ENCODE measurements at regions not wholly inside any gene's neighbourhood (a gene's known extent, or its start where the extent isn't known, plus 50 kb on each side); places are given as distances from the start of the nearest gene placed in this dataset.

DNA sequence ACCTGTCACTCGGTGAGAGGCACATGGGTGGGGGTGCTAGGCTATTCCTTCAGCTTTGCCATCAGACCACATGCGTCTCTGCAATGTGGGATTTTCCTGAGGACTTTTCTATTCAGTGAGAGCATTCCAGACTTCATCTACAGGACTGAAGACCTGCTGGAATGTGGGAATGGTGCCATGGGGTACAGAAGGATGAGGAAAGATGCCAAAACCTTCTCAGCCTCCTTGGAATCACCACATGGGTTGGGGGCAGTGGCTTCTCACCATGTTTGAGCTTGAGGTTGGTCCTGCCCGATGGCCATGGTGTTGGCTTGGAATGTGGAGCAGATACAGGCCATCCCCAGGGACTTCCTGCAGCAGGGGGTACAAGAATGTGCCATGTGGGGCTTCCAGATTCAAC is 80.9 kb upstream of the KLF13 start:
- H3K27ac ChIP-seq (ENCODE audit: low read depth, low read length), result no peak overlapping the region
- H2AFZ ChIP-seq (ENCODE audit: low read length), result no peak overlapping the region
- H3K27me3 ChIP-seq (ENCODE audit: insufficient read depth, low read length), result peaks cover 19% of the 10 kb centered on the region
- H3K4me3 ChIP-seq (ENCODE audit: insufficient read depth, low read length), result no peak overlapping the region
- no peaks in the 10 kb centered on the region for H3K79me2 ChIP-seq (ENCODE audit: insufficient read depth, low read length)
- no peak for TF ChIP-seq CTCF (IDR thresholded peaks at IDR 0.05; ENCODE audit: extremely low read depth, low read depth, low read length)
- H3K4me1 ChIP-seq (ENCODE audit: insufficient read depth, low read length), result no peaks in the 10 kb centered on the region
- H3K36me3 ChIP-seq (ENCODE audit: insufficient read depth, low read length), result no peaks in the 10 kb centered on the region
- H3K4me2 ChIP-seq (ENCODE audit: insufficient read depth, low read length), result no peak overlapping the region
- DNase-seq (ENCODE audit: insufficient read length, low spot score, missing footprints), result peak; percentile 56
- no peaks in the 10 kb centered on the region for H4K20me1 ChIP-seq (ENCODE audit: insufficient read depth, low read length)
- H3K9me3 ChIP-seq (ENCODE audit: low read depth, low read length), result no peaks in the 10 kb centered on the region

GRCh38 chr15:31247404-31247803 is 79.2 kb upstream of the KLF13 start:
- H3K27me3 ChIP-seq (ENCODE audit: insufficient read depth, low read length), result peaks cover 26% of the 10 kb centered on the region
- no peak overlapping the region for H3K27ac ChIP-seq (ENCODE audit: low read depth, low read length)
- H3K4me2 ChIP-seq (ENCODE audit: insufficient read depth, low read length), result no peak overlapping the region
- no peaks in the 10 kb centered on the region for H3K79me2 ChIP-seq (ENCODE audit: insufficient read depth, low read length)
- H3K36me3 ChIP-seq (ENCODE audit: insufficient read depth, low read length), result no peaks in the 10 kb centered on the region
- no peak overlapping the region for H3K4me3 ChIP-seq (ENCODE audit: insufficient read depth, low read length)
- no peak overlapping the region for H2AFZ ChIP-seq (ENCODE audit: low read length)
- no peak for TF ChIP-seq CTCF (IDR thresholded peaks at IDR 0.05; ENCODE audit: extremely low read depth, low read depth, low read length)
- peak; percentile 43 for DNase-seq (ENCODE audit: insufficient read length, low spot score, missing footprints)
- H4K20me1 ChIP-seq (ENCODE audit: insufficient read depth, low read length), result no peaks in the 10 kb centered on the region
- H3K9me3 ChIP-seq (ENCODE audit: low read depth, low read length), result no peaks in the 10 kb centered on the region
- H3K4me1 ChIP-seq (ENCODE audit: insufficient read depth, low read length), result no peaks in the 10 kb centered on the region

GRCh38 chr15:31248263-31248662 is 78.4 kb upstream of the KLF13 start:
- H3K79me2 ChIP-seq (ENCODE audit: insufficient read depth, low read length), result no peaks in the 10 kb centered on the region
- no peaks in the 10 kb centered on the region for H3K9me3 ChIP-seq (ENCODE audit: low read depth, low read length)
- DNase-seq (ENCODE audit: insufficient read length, low spot score, missing footprints), result no peak
- H3K27ac ChIP-seq (ENCODE audit: low read depth, low read length), result no peak overlapping the region
- no peak overlapping the region for H3K4me2 ChIP-seq (ENCODE audit: insufficient read depth, low read length)
- H4K20me1 ChIP-seq (ENCODE audit: insufficient read depth, low read length), result no peaks in the 10 kb centered on the region
- H2AFZ ChIP-seq (ENCODE audit: low read length), result no peak overlapping the region
- no peak overlapping the region for H3K4me3 ChIP-seq (ENCODE audit: insufficient read depth, low read length)
- no peak for TF ChIP-seq CTCF (IDR thresholded peaks at IDR 0.05; ENCODE audit: extremely low read depth, low read depth, low read length)
- no peaks in the 10 kb centered on the region for H3K4me1 ChIP-seq (ENCODE audit: insufficient read depth, low read length)
- H3K36me3 ChIP-seq (ENCODE audit: insufficient read depth, low read length), result no peaks in the 10 kb centered on the region
- peaks cover 26% of the 10 kb centered on the region for H3K27me3 ChIP-seq (ENCODE audit: insufficient read depth, low read length)

- no peak overlapping the region for H2AFZ ChIP-seq (ENCODE audit: low read length)
- no peaks in the 10 kb centered on the region for H3K4me1 ChIP-seq (ENCODE audit: insufficient read depth, low read length)
- H3K27me3 ChIP-seq (ENCODE audit: insufficient read depth, low read length), result peaks cover 26% of the 10 kb centered on the region
- no peak for TF ChIP-seq CTCF (IDR thresholded peaks at IDR 0.05; ENCODE audit: extremely low read depth, low read depth, low read length)
- H4K20me1 ChIP-seq (ENCODE audit: insufficient read depth, low read length), result no peaks in the 10 kb centered on the region
- H3K27ac ChIP-seq (ENCODE audit: low read depth, low read length), result no peak overlapping the region
- H3K4me2 ChIP-seq (ENCODE audit: insufficient read depth, low read length), result no peak overlapping the region
- H3K4me3 ChIP-seq (ENCODE audit: insufficient read depth, low read length), result no peak overlapping the region
- H3K36me3 ChIP-seq (ENCODE audit: insufficient read depth, low read length), result no peaks in the 10 kb centered on the region
- no peaks in the 10 kb centered on the region for H3K79me2 ChIP-seq (ENCODE audit: insufficient read depth, low read length)
- H3K9me3 ChIP-seq (ENCODE audit: low read depth, low read length), result no peaks in the 10 kb centered on the region
- DNase-seq (ENCODE audit: insufficient read length, low spot score, missing footprints), result peak; percentile 14
Observed at GRCh38 chr15:31248951-31249350, 77.7 kb upstream of the KLF13 start.
